Loucy (cell line): ENCODE measurements at regions not wholly inside any gene's neighbourhood (a gene's known extent, or its start where the extent isn't known, plus 50 kb on each side); places are given as distances from the start of the nearest gene placed in this dataset.

Source experiments
- H2AFZ ChIP-seq: fragments of 200-600 bp; sonication (generic); 2 replicates; pipeline ENCODE4 v1.6.0; 2016; ENCODE audit warnings: antibody characterized with exemption, mild to moderate bottlenecking, low read length, moderate library complexity
- H3F3A ChIP-seq: fragments of 200-600 bp; 2 replicates; pipeline ENCODE4 v1.6.0; 2016; ENCODE audit warnings: antibody characterized with exemption, low read depth, mild to moderate bottlenecking
- H3K27me3 ChIP-seq: fragments of 200-600 bp; sonication (generic); 2 replicates; pipeline ENCODE4 v1.6.1; 2014; ENCODE audit warnings: low read length, mild to moderate bottlenecking; ENCODE audit not compliant: insufficient read depth, poor library complexity, severe bottlenecking
- H3K36me3 ChIP-seq: fragments of 200-600 bp; sonication (generic); 2 replicates; pipeline ENCODE4 v1.6.1; 2016; ENCODE audit warnings: low read length; ENCODE audit not compliant: insufficient read depth
- H3K4me1 ChIP-seq: fragments of 200-600 bp; sonication (generic); 2 replicates; pipeline ENCODE4 v1.5.1; 2014; ENCODE audit warnings: low read length, mild to moderate bottlenecking; ENCODE audit not compliant: insufficient read depth, poor library complexity, severe bottlenecking
- H3K4me2 ChIP-seq: fragments of 200-600 bp; sonication (generic); 2 replicates; pipeline ENCODE4 v1.6.0; 2014; ENCODE audit warnings: antibody characterized with exemption, low read length, low read depth, mild to moderate bottlenecking; ENCODE audit not compliant: poor library complexity, severe bottlenecking
- H3K4me3 ChIP-seq: fragments of 200-600 bp; sonication (generic); 2 replicates; pipeline ENCODE4 v1.5.1; 2014; ENCODE audit warnings: low read length, mild to moderate bottlenecking, mixed read lengths; ENCODE audit not compliant: poor library complexity, severe bottlenecking
- H3K79me2 ChIP-seq: fragments of 200-600 bp; sonication (generic); 2 replicates; pipeline ENCODE4 v1.6.1; 2014; ENCODE audit warnings: low read length; ENCODE audit not compliant: insufficient read depth
- H3K9ac ChIP-seq: fragments of 200-600 bp; sonication (generic); 2 replicates; pipeline ENCODE4 v1.6.0; 2014; ENCODE audit warnings: mild to moderate bottlenecking, low read depth, low read length, moderate library complexity; ENCODE audit not compliant: poor library complexity, severe bottlenecking
- H3K9me2 ChIP-seq: fragments of 200-600 bp; sonication (generic); replicated peaks from 2 replicates; pipeline ENCODE4 v1.6.1; 2016; ENCODE audit warnings: low read depth, low read length, mixed read lengths
- H3K9me3 ChIP-seq: fragments of 200-600 bp; sonication (generic); 2 replicates; pipeline ENCODE4 v1.6.1; 2014; ENCODE audit warnings: mild to moderate bottlenecking, antibody characterized with exemption, low read length, low read depth; ENCODE audit not compliant: insufficient read depth
- H4K20me1 ChIP-seq: fragments of 200-600 bp; sonication (generic); 2 replicates; pipeline ENCODE4 v1.6.0; 2014; ENCODE audit warnings: antibody characterized with exemption, low read length, mild to moderate bottlenecking; ENCODE audit not compliant: insufficient read depth, poor library complexity, severe bottlenecking
- EZH2phosphoT487 ChIP-seq: fragments of 200-600 bp; IDR thresholded peaks from 2 replicates; pipeline ENCODE4 v1.6.1; 2018; ENCODE audit warnings: antibody characterized with exemption, mild to moderate bottlenecking, moderate library complexity, borderline replicate concordance
- TF ChIP-seq, protein P1 (sequence below): fragments of 200-600 bp; sonication (generic); conservative IDR thresholded peaks from 2 replicates; pipeline ENCODE4 v1.5.1; 2014; ENCODE audit warnings: mild to moderate bottlenecking, antibody characterized with exemption, low read length

DNA sequence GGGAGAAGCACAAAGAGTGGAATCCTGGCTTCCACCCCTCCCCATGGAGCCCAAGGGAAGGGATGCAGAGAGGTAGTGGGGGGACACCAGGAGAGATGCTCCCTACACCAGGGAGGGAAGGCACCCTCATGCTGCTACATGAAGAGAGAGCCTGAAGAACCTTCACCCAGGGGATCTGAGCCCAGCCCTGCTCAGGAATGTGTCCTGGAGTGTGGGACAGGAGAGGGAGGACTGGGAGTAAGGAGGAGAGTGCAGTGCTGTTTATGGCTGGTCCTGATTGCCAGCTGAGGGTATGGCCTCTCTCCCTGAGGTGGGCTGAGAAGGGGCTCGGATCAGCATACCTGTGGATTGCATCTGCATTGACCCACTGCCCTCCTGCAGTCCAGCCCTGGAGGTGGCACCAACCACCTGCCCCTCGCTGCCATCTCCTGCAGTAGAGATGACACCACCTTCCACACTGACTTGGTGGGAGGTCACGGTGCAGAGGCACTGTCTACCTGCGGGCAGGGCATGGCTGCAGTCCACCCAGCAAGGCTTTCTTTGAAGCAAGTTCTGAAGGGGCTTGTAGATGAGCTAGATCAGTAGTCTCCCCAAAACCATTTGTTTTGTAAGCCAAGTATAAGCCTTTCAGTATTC, 114.9 kb upstream of the SLC25A48 start:
- TF ChIP-seq, protein P1, sequence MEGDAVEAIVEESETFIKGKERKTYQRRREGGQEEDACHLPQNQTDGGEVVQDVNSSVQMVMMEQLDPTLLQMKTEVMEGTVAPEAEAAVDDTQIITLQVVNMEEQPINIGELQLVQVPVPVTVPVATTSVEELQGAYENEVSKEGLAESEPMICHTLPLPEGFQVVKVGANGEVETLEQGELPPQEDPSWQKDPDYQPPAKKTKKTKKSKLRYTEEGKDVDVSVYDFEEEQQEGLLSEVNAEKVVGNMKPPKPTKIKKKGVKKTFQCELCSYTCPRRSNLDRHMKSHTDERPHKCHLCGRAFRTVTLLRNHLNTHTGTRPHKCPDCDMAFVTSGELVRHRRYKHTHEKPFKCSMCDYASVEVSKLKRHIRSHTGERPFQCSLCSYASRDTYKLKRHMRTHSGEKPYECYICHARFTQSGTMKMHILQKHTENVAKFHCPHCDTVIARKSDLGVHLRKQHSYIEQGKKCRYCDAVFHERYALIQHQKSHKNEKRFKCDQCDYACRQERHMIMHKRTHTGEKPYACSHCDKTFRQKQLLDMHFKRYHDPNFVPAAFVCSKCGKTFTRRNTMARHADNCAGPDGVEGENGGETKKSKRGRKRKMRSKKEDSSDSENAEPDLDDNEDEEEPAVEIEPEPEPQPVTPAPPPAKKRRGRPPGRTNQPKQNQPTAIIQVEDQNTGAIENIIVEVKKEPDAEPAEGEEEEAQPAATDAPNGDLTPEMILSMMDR = no peak
- TF ChIP-seq EZH2phosphoT487 = no peak
- H2AFZ ChIP-seq = no peak overlapping the region
- no peaks in the 10 kb centered on the region for H3K79me2 ChIP-seq
- H3K9ac ChIP-seq = no peak overlapping the region
- H3K4me2 ChIP-seq = no peak overlapping the region
- no peaks in the 10 kb centered on the region for H4K20me1 ChIP-seq
- H3K4me3 ChIP-seq = no peak overlapping the region
- H3K9me3 ChIP-seq = no peaks in the 10 kb centered on the region
- no peaks in the 10 kb centered on the region for H3F3A ChIP-seq
- H3K9me2 ChIP-seq = no peaks in the 10 kb centered on the region
- peaks cover 23% of the 10 kb centered on the region for H3K4me1 ChIP-seq
- H3K27me3 ChIP-seq = no peaks in the 10 kb centered on the region
- no peaks in the 10 kb centered on the region for H3K36me3 ChIP-seq

DNA sequence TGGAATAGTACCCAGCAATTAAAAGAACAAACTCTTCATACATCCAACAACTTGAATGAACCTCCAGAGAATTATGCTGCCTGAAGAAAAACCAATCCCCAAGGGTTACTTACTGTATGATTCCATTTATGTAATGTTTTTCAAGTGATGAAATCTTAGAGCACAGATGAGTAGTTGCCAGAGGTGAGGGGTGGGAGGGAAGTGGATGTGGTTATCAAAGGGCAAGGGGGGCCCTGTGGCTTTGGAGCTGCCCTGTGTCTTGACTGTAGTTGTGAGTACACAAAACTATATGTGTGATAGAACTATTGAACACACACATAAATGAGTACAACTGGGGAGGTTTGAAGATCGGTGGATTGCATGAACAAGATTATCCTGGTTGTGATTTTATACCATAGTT, 115.8 kb upstream of the SLC25A48 start:
- Histone ChIP-seq H3K36me3 (no peaks in the 10 kb centered on the region), H3F3A (no peaks in the 10 kb centered on the region), H3K9me3 (no peaks in the 10 kb centered on the region), H4K20me1 (no peaks in the 10 kb centered on the region), H3K9ac (no peak overlapping the region), H3K9me2 (no peaks in the 10 kb centered on the region), H3K4me3 (no peak overlapping the region), H3K79me2 (no peaks in the 10 kb centered on the region), H3K4me1 (peaks cover 19% of the 10 kb centered on the region), H2AFZ (no peak overlapping the region), H3K27me3 (no peaks in the 10 kb centered on the region), H3K4me2 (peak overlapping the region; percentile 12)
- TF ChIP-seq, protein P1 = no peak
- TF ChIP-seq EZH2phosphoT487 = no peak

DNA sequence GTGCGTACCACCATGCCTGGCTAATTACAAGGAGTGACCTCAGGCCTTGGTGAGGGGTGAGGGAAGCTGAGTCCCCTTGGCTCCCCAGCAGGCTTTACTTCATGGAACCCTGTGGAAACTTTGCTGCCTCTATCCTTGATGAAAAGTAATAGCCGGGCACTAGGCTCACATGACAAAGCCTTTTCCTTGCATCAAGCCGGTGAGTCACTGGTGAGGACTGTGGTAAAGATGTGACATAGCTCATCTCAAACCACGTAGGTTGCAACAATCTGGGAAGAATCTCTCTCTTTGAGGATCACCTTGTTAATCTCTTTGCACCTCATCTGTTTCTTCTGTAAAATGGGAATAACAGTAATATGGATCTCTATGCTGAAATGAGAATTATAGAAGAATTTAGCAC, 116.3 kb upstream of the SLC25A48 start:
- no peak overlapping the region for H2AFZ ChIP-seq
- no peaks in the 10 kb centered on the region for H3K9me2 ChIP-seq
- peak overlapping the region; percentile 12 for H3K4me2 ChIP-seq

More for the DNA sequence above, 116.3 kb upstream of the SLC25A48 start:
- H3K27me3 ChIP-seq = no peaks in the 10 kb centered on the region
- H3F3A ChIP-seq = no peaks in the 10 kb centered on the region
- no peaks in the 10 kb centered on the region for H3K9me3 ChIP-seq
- no peaks in the 10 kb centered on the region for H3K79me2 ChIP-seq
- no peak overlapping the region for H3K9ac ChIP-seq
- H3K4me1 ChIP-seq = peaks cover 15% of the 10 kb centered on the region
- H4K20me1 ChIP-seq = no peaks in the 10 kb centered on the region
- TF ChIP-seq, protein P1 = no peak
- TF ChIP-seq EZH2phosphoT487 = no peak
- no peak overlapping the region for H3K4me3 ChIP-seq
- no peaks in the 10 kb centered on the region for H3K36me3 ChIP-seq
